ENCODE measurements at regions not wholly inside any gene's neighbourhood (a gene's known extent, or its start where the extent isn't known, plus 50 kb on each side); places are given as distances from the start of the nearest gene placed in this dataset.

DNA sequence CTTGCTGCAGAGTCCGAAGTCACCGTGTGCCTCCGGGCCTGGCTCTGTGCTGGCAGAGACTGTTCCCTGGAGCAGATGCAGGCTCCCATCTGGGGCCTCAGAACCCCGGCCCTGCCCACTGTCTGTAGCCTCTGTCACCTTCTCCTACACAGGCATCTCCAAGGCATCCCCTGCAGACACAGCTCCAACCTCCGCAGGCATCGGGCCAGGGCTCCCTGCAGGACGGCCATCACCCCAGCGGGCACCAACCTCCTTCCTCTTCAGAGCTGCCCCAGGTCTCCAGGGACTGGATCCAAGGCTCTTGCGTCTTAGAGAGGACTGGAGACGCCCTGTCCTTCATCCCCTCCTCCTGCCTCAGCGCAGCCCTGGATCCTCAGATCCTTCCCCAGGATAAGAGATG lies 69.9 kb upstream of the MYL10 start:
- Histone ChIP-seq H3K9me3 (ENCODE audit: control insufficient read depth, insufficient read depth, low read depth, low read length) (no peaks in the 10 kb centered on the region), H2AFZ (ENCODE audit: low read length) (no peak overlapping the region), H3K4me3 (replicated peaks in 1 of 4; ENCODE audit: control extremely low read depth in 1 of 4, insufficient read depth in 1 of 4, low read depth in 3 of 4, low read length in 4 of 4) (no peak overlapping the region), H3K9ac (ENCODE audit: insufficient read depth, low read length) (no peak overlapping the region), H3K79me2 (ENCODE audit: control insufficient read depth, insufficient read depth, low read length) (no peaks in the 10 kb centered on the region), H3K27ac (ENCODE audit: insufficient read depth, low read length) (no peak overlapping the region), H3K4me1 (ENCODE audit: control insufficient read depth, extremely low read depth, insufficient read depth, low read length) (no peaks in the 10 kb centered on the region), H3K36me3 (ENCODE audit: control insufficient read depth, insufficient read depth, low read length) (no peaks in the 10 kb centered on the region), H4K20me1 (ENCODE audit: control insufficient read depth, extremely low read depth, insufficient read depth, low read length) (no peaks in the 10 kb centered on the region), H3K27me3 (ENCODE audit: control insufficient read depth, insufficient read depth, low read length) (no peaks in the 10 kb centered on the region), H3K4me2 (ENCODE audit: extremely low read depth, insufficient read depth, low read length) (no peak overlapping the region)
- DNase-seq (ENCODE audit: low read depth in 2 of 2): no peak
- TF ChIP-seq EZH2 (IDR thresholded peaks at IDR 0.05; ENCODE audit: low read length, missing control alignments): no peak
- TF ChIP-seq, protein P1, sequence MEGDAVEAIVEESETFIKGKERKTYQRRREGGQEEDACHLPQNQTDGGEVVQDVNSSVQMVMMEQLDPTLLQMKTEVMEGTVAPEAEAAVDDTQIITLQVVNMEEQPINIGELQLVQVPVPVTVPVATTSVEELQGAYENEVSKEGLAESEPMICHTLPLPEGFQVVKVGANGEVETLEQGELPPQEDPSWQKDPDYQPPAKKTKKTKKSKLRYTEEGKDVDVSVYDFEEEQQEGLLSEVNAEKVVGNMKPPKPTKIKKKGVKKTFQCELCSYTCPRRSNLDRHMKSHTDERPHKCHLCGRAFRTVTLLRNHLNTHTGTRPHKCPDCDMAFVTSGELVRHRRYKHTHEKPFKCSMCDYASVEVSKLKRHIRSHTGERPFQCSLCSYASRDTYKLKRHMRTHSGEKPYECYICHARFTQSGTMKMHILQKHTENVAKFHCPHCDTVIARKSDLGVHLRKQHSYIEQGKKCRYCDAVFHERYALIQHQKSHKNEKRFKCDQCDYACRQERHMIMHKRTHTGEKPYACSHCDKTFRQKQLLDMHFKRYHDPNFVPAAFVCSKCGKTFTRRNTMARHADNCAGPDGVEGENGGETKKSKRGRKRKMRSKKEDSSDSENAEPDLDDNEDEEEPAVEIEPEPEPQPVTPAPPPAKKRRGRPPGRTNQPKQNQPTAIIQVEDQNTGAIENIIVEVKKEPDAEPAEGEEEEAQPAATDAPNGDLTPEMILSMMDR (conservative IDR thresholded peaks at IDR 0.05 in 1 of 2, IDR thresholded peaks at IDR 0.05 in 1 of 2; ENCODE audit: low read depth in 1 of 2, low read length in 2 of 2): no peak

DNA sequence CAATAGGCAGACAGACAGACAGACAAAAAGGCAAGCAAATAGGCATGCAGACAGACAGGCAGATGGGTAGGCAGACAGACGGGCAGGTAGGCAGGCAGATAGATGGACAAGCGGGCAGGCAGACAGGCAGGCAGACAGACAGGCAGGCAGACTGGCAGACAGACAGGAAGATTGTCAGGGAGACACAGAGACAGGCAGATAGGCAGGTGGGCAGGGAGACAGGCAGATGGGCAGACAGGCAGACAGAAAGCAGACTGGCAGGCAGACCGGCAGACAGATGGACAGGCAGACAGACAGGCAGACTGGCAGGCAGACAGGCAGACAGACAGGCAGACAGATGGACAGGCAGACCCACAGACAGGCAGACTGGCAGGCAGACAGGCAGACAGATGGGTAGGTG lies 70.3 kb upstream of the MYL10 start:
- no peak overlapping the region for H3K4me2 ChIP-seq (ENCODE audit: extremely low read depth, insufficient read depth, low read length)
- H3K4me3 ChIP-seq (replicated peaks in 1 of 4; ENCODE audit: control extremely low read depth in 1 of 4, insufficient read depth in 1 of 4, low read depth in 3 of 4, low read length in 4 of 4): no peak overlapping the region
- H3K9me3 ChIP-seq (ENCODE audit: control insufficient read depth, insufficient read depth, low read depth, low read length): no peaks in the 10 kb centered on the region
- H3K36me3 ChIP-seq (ENCODE audit: control insufficient read depth, insufficient read depth, low read length): no peaks in the 10 kb centered on the region
- H3K27ac ChIP-seq (ENCODE audit: insufficient read depth, low read length): no peak overlapping the region
- H2AFZ ChIP-seq (ENCODE audit: low read length): no peak overlapping the region
- H3K27me3 ChIP-seq (ENCODE audit: control insufficient read depth, insufficient read depth, low read length): no peaks in the 10 kb centered on the region
- no peak overlapping the region for H3K9ac ChIP-seq (ENCODE audit: insufficient read depth, low read length)
- TF ChIP-seq, protein P1 (conservative IDR thresholded peaks at IDR 0.05 in 1 of 2, IDR thresholded peaks at IDR 0.05 in 1 of 2; ENCODE audit: low read depth in 1 of 2, low read length in 2 of 2): no peak
- TF ChIP-seq EZH2 (IDR thresholded peaks at IDR 0.05; ENCODE audit: low read length, missing control alignments): no peak
- H4K20me1 ChIP-seq (ENCODE audit: control insufficient read depth, extremely low read depth, insufficient read depth, low read length): no peaks in the 10 kb centered on the region
- H3K79me2 ChIP-seq (ENCODE audit: control insufficient read depth, insufficient read depth, low read length): no peaks in the 10 kb centered on the region
- H3K4me1 ChIP-seq (ENCODE audit: control insufficient read depth, extremely low read depth, insufficient read depth, low read length): no peaks in the 10 kb centered on the region
- DNase-seq (ENCODE audit: low read depth in 2 of 2): no peak

DNA sequence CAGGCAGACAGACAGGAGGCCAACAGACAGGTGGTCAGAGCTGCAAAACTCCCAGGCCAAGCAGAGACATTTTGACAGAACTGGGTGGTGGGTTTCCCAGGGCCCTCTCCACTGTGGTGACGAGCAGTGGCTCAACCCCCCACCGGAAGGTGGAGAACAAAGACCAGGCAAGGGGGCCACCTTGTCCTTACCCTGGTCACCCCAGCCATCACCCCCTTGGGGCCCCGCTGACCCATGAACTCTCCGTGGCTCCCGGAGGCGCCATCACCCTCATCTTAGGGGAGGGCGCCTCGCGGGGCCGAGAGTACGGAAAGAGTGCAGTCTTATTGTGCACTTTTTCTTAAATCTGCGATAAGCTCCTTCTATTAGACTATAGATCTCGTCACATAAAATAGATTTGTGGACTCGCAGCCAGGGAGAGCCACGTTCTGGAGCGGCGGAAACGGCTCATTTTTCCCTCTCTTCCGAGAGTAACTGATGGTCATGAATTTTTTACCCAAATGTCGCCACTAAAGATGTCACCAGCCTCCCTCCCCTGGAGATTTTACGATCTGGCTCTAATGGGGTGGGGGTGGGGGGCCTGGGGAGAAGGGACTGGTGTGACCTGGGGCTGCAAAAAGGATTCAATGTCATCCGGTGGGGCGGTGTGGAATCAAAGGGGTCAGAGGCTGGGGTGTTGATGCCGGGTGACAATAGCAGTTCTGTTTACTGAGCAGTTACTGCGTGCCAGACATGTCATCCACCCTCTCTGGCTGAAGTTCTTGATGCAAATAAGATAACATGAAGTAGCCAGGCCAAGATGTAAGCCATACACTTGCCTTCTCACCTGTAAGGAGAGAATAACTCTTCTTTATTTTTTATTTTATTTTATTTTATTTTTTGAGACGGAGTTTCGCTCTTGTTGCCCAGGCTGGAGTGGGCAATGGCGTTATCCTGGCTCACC lies 71.1 kb upstream of the MYL10 start:
- H3K36me3 ChIP-seq (ENCODE audit: control insufficient read depth, insufficient read depth, low read length): no peaks in the 10 kb centered on the region

More for the DNA sequence above, 71.1 kb upstream of the MYL10 start:
- Histone ChIP-seq H3K79me2 (ENCODE audit: control insufficient read depth, insufficient read depth, low read length) (no peaks in the 10 kb centered on the region), H3K9ac (ENCODE audit: insufficient read depth, low read length) (no peak overlapping the region), H2AFZ (ENCODE audit: low read length) (no peak overlapping the region), H3K9me3 (ENCODE audit: control insufficient read depth, insufficient read depth, low read depth, low read length) (no peaks in the 10 kb centered on the region), H3K4me2 (ENCODE audit: extremely low read depth, insufficient read depth, low read length) (no peak overlapping the region), H3K4me1 (ENCODE audit: control insufficient read depth, extremely low read depth, insufficient read depth, low read length) (no peaks in the 10 kb centered on the region), H4K20me1 (ENCODE audit: control insufficient read depth, extremely low read depth, insufficient read depth, low read length) (no peaks in the 10 kb centered on the region), H3K4me3 (replicated peaks in 1 of 4; ENCODE audit: control extremely low read depth in 1 of 4, insufficient read depth in 1 of 4, low read depth in 3 of 4, low read length in 4 of 4) (no peak overlapping the region), H3K27me3 (ENCODE audit: control insufficient read depth, insufficient read depth, low read length) (no peaks in the 10 kb centered on the region), H3K27ac (ENCODE audit: insufficient read depth, low read length) (no peak overlapping the region)
- no peak for DNase-seq (ENCODE audit: low read depth in 2 of 2)
- TF ChIP-seq, protein P1 (conservative IDR thresholded peaks at IDR 0.05 in 1 of 2, IDR thresholded peaks at IDR 0.05 in 1 of 2; ENCODE audit: low read depth in 1 of 2, low read length in 2 of 2): no peak
- TF ChIP-seq EZH2 (IDR thresholded peaks at IDR 0.05; ENCODE audit: low read length, missing control alignments): no peak
